HG03139 (cell line): ENCODE measurements at regions not wholly inside any gene's neighbourhood (a gene's known extent, or its start where the extent isn't known, plus 50 kb on each side); places are given as distances from the start of the nearest gene placed in this dataset.

Experiments used
- ATAC-seq: cut with Tn5 transposase; IDR thresholded peaks from one replicate; pipeline ENCODE4 v1.9.1; 2021; ENCODE audit not compliant: unreplicated experiment

GRCh38 chr9:108167136-108167900, 677.7 kb upstream of the KLF4 start:
- no peak for ATAC-seq

- no peak for ATAC-seq
Observed at GRCh38 chr9:108166519-108166918, 677.0 kb upstream of the KLF4 start.

GRCh38 chr9:108163321-108164005, 673.9 kb upstream of the KLF4 start:
- ATAC-seq = no peak

GRCh38 chr9:108162664-108163063, 673.1 kb upstream of the KLF4 start:
- ATAC-seq = no peak

GRCh38 chr9:108161503-108161902, 671.9 kb upstream of the KLF4 start:
- no peak for ATAC-seq

- no peak for ATAC-seq
Observed at GRCh38 chr9:108160706-108161355, 671.3 kb upstream of the KLF4 start.

GRCh38 chr9:108160039-108160438, 670.5 kb upstream of the KLF4 start:
- no peak for ATAC-seq

GRCh38 chr9:108158236-108158995, 668.8 kb upstream of the KLF4 start:
- ATAC-seq = no peak

- no peak for ATAC-seq
Observed at GRCh38 chr9:108156270-108156998, 666.9 kb upstream of the KLF4 start.

GRCh38 chr9:108153416-108153815, 663.8 kb upstream of the KLF4 start:
- no peak for ATAC-seq

GRCh38 chr9:108150736-108151586, 661.4 kb upstream of the KLF4 start:
- no peak for ATAC-seq

GRCh38 chr9:108149326-108149725, 659.8 kb upstream of the KLF4 start:
- no peak for ATAC-seq

- ATAC-seq = no peak
Observed at GRCh38 chr9:108142504-108143201, 653.1 kb upstream of the KLF4 start.

- ATAC-seq = no peak
Observed at GRCh38 chr9:108142142-108142503, 652.6 kb upstream of the KLF4 start.

- ATAC-seq = no peak
Observed at GRCh38 chr9:108139900-108140299, 650.3 kb upstream of the KLF4 start.

- no peak for ATAC-seq
Observed at GRCh38 chr9:108138516-108138915, 648.9 kb upstream of the KLF4 start.

- ATAC-seq = no peak
Observed at GRCh38 chr9:108136656-108137055, 647.1 kb upstream of the KLF4 start.

- no peak for ATAC-seq
Observed at GRCh38 chr9:108134486-108135128, 645.0 kb upstream of the KLF4 start.

- ATAC-seq = no peak
Observed at GRCh38 chr9:108133680-108134079, 644.1 kb upstream of the KLF4 start.
